Spleen (tissue), 11 donors: ENCODE measurements at regions not wholly inside any gene's neighbourhood (a gene's known extent, or its start where the extent isn't known, plus 50 kb on each side); places are given as distances from the start of the nearest gene placed in this dataset.

ENCODE experiments used
- DNase-seq: peaks from one replicate; pipeline ENCODE4 v3.0.0-alpha.2; 2020
- H3K27ac ChIP-seq, 8 donors: fragments of 200-600 bp; sonication (generic) in 7 of 8; 1 replicate in 4 of 8; 2 replicates in 4 of 8; pipeline versions ENCODE4 v1.5.0 to v1.8.0; 2016 to 2021; ENCODE audit warnings: inconsistent platforms in 4 of 8, mild to moderate bottlenecking in 4 of 8, moderate library complexity in 1 of 8
- H3K27me3 ChIP-seq, 7 donors: fragments of 200-600 bp; sonication (generic) in 6 of 7; replicated peaks in 1 of 7; 1 replicate in 4 of 7; 2 replicates in 3 of 7; pipeline versions ENCODE4 v1.5.0 to v1.8.0; 2016 to 2021; ENCODE audit warnings: inconsistent platforms in 3 of 7, mild to moderate bottlenecking in 1 of 7
- H3K36me3 ChIP-seq, 6 donors: fragments of 200-600 bp; sonication (generic) in 5 of 6; 1 replicate in 4 of 6; 2 replicates in 2 of 6; pipeline versions ENCODE4 v1.5.0 to v1.8.0; 2016 to 2021; ENCODE audit warnings: inconsistent platforms in 2 of 6
- H3K4me1 ChIP-seq, 6 donors: fragments of 200-600 bp; sonication (generic) in 5 of 6; 1 replicate in 3 of 6; 2 replicates in 3 of 6; pipeline versions ENCODE4 v1.5.0 to v1.8.0; 2016 to 2021; ENCODE audit warnings: inconsistent platforms in 3 of 6
- H3K4me3 ChIP-seq, 8 donors: fragments of 200-600 bp; sonication (generic) in 7 of 8; 1 replicate in 4 of 8; 2 replicates in 4 of 8; pipeline versions ENCODE4 v1.5.0 to v1.8.0; 2016 to 2021; ENCODE audit warnings: inconsistent platforms in 4 of 8, mild to moderate bottlenecking in 4 of 8, moderate library complexity in 2 of 8
- H3K9me3 ChIP-seq, 8 donors: fragments of 200-600 bp; sonication (generic) in 7 of 8; 1 replicate in 4 of 8; 2 replicates in 4 of 8; pipeline versions ENCODE4 v1.5.0 to v1.8.0; 2016 to 2021; ENCODE audit warnings: inconsistent platforms in 4 of 8
- POLR2A ChIP-seq, 3 donors: fragments of 450-650 bp; IDR thresholded peaks; one replicate each; pipeline ENCODE4 v1.5.1; 2017; ENCODE audit warnings: antibody characterized with exemption in 3 of 3, mild to moderate bottlenecking in 1 of 3
- POLR2AphosphoS5 ChIP-seq, 3 donors: sonication (generic); formaldehyde crosslinking; IDR thresholded peaks; one replicate each; pipeline ENCODE4 v1.5.1; 2017; ENCODE audit warnings: antibody characterized with exemption in 3 of 3
- WGBS, 5 donors: extraction: QIAGEN DNeasy Blood & Tissue Kit in 3 of 5; methylation state at CpG; one replicate each; pipeline versions ENCODE4 v1.1.5 to v1.1.7; 2013 to 2018; 5-methylcytosine and 5-hydroxymethylcytosine counted together
- intact Hi-C: fragments of 100-400 bp; cut with DNase I; formaldehyde crosslinking; loops from one replicate; pipeline ENCODE4 v1.15.0; 2023; ENCODE audit warnings: low total_unique reads
- TF ChIP-seq, protein P1 (sequence below), 11 experiments: fragments of 200-600 bp in 7 of 11; fragments of 450-650 bp in 4 of 11; sonication (generic) in 4 of 11; IDR thresholded peaks in 8 of 11; conservative IDR thresholded peaks in 3 of 11; 1 replicate in 7 of 11; 2 replicates in 4 of 11; pipeline versions ENCODE4 v1.4.0 to v1.8.0; 2016 to 2021; ENCODE audit warnings: antibody characterized with exemption in 11 of 11, inconsistent platforms in 4 of 11, mild to moderate bottlenecking in 1 of 11
- donor health status: healthy with polysubstance abuse.
- donor health status: DM: no; HTN: no; CAD: no; lungs with moderate emphysema.
- donor health status: DM: no; HTN: no; CAD: no.
- donor health status: Bipolar disorder and iron deficiency.
- donor health status: healthy.
- donor health status: DM: no; HTN: no; CAD: no.
- donor health status: DM: yes; HTN: yes; CAD: no.

- Histone ChIP-seq H3K36me3 (no peaks in the 10 kb centered on the region), H3K27me3 (peaks cover 0 to 67% (median 12%) of the 10 kb centered on the region in 7 donors), H3K9me3 (peaks cover 0 to 20% (median 12%) of the 10 kb centered on the region in 8 donors), H3K4me1 (peaks cover 0 to 7% (median 0%) of the 10 kb centered on the region in 6 donors), H3K27ac (no peak overlapping the region), H3K4me3 (no peak overlapping the region)
- no peak for DNase-seq
- intact Hi-C loops, result no loop called here
- no peak for TF ChIP-seq POLR2AphosphoS5 (IDR thresholded peaks at IDR 0.05)
- 73 to 80% (median 76%) methylated on average over 12 to 18 of the region's 18 CpGs for WGBS, 5 donors
Observed at GRCh38 chr9:135399000-135399649, 80.5 kb upstream of the PPP1R26 start.

DNA sequence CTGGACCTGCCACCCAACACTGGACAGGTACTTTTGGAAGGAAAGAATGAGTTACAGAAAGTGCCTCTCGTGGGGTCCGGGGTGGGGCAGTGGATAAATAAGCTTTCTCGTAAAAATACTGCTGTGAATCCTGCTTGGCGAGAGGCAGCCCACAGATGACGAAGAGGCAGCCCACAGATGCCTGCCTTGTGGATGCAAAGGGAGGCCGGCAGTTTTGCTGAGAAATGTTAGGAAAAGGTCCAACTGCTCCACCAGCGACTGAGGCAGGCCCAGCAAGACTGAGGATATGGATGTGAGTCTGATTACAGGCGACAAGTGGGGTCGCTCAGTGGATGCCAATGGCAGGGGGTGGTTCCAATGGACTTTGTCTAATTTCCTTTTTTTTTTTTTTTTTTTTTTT lies 79.1 kb upstream of the PPP1R26 start:
- Histone ChIP-seq H3K36me3 (no peaks in the 10 kb centered on the region), H3K4me3 (no peak overlapping the region), H3K27ac (no peak overlapping the region), H3K9me3 (peaks cover 0 to 19% (median 12%) of the 10 kb centered on the region in 8 donors), H3K27me3 (peaks cover 0 to 81% (median 12%) of the 10 kb centered on the region in 7 donors), H3K4me1 (no peaks in the 10 kb centered on the region)
- DNase-seq, result no peak
- WGBS, 5 donors, result 69 to 85% (median 78%) methylated on average over 9 of the region's 9 CpGs
- no peak for TF ChIP-seq POLR2A (IDR thresholded peaks at IDR 0.05)
- no peak for TF ChIP-seq POLR2AphosphoS5 (IDR thresholded peaks at IDR 0.05)
- TF ChIP-seq, protein P1, sequence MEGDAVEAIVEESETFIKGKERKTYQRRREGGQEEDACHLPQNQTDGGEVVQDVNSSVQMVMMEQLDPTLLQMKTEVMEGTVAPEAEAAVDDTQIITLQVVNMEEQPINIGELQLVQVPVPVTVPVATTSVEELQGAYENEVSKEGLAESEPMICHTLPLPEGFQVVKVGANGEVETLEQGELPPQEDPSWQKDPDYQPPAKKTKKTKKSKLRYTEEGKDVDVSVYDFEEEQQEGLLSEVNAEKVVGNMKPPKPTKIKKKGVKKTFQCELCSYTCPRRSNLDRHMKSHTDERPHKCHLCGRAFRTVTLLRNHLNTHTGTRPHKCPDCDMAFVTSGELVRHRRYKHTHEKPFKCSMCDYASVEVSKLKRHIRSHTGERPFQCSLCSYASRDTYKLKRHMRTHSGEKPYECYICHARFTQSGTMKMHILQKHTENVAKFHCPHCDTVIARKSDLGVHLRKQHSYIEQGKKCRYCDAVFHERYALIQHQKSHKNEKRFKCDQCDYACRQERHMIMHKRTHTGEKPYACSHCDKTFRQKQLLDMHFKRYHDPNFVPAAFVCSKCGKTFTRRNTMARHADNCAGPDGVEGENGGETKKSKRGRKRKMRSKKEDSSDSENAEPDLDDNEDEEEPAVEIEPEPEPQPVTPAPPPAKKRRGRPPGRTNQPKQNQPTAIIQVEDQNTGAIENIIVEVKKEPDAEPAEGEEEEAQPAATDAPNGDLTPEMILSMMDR (IDR thresholded peaks at IDR 0.05 in 8 of 11, conservative IDR thresholded peaks at IDR 0.05 in 3 of 11), result no peak
- intact Hi-C loops, result no loop called here

DNA sequence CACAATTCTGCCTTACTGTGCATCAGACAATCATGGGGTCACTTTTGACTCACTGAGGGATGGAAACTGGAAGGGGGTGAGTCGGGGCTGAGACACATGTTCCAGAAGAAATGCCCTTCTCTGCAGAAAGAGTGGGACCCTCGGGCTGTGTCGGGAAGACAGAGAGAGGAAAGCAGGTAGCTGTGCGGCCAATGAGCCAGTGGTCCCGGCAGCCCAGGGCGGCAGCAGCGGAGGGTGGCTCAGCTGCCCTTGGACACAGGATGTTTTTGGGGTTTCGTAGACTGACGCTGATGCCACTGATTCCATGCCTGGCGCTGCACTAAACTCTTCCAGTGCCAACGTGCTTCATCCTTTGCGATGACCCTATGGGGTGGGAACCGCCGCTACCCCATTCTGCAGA lies 78.4 kb upstream of the PPP1R26 start:
- H3K4me1 ChIP-seq, result no peaks in the 10 kb centered on the region

GRCh38 chr9:135402048-135402738 lies 77.4 kb upstream of the PPP1R26 start:
- intact Hi-C loops, result no loop called here
- Histone ChIP-seq H3K9me3 (peaks cover 0 to 2% (median 0%) of the 10 kb centered on the region in 8 donors), H3K4me1 (no peaks in the 10 kb centered on the region), H3K4me3 (no peak overlapping the region), H3K27me3 (peaks cover 0 to 82% (median 12%) of the 10 kb centered on the region in 7 donors), H3K27ac (no peak overlapping the region), H3K36me3 (no peaks in the 10 kb centered on the region)
- no peak for DNase-seq
- 79 to 85% (median 81%) methylated on average over 12 to 18 of the region's 18 CpGs for WGBS, 5 donors
- TF ChIP-seq POLR2AphosphoS5 (IDR thresholded peaks at IDR 0.05) (no peak), POLR2A (IDR thresholded peaks at IDR 0.05) (no peak)
- TF ChIP-seq, protein P1 (IDR thresholded peaks at IDR 0.05 in 8 of 11, conservative IDR thresholded peaks at IDR 0.05 in 3 of 11), result no peak

More for the DNA sequence above, 78.4 kb upstream of the PPP1R26 start:
- Histone ChIP-seq H3K4me3 (no peak overlapping the region), H3K27me3 (peaks cover 0 to 88% (median 12%) of the 10 kb centered on the region in 7 donors), H3K27ac (no peak overlapping the region), H3K9me3 (peaks cover 0 to 12% (median 7%) of the 10 kb centered on the region in 8 donors), H3K36me3 (no peaks in the 10 kb centered on the region)
- no peak for DNase-seq
- WGBS, 5 donors, result 85 to 93% (median 86%) methylated on average over 10 to 14 of the region's 14 CpGs
- intact Hi-C loops, result no loop called here
- TF ChIP-seq POLR2A (IDR thresholded peaks at IDR 0.05), result no peak
- TF ChIP-seq POLR2AphosphoS5 (IDR thresholded peaks at IDR 0.05), result no peak
- TF ChIP-seq, protein P1 (IDR thresholded peaks at IDR 0.05 in 8 of 11, conservative IDR thresholded peaks at IDR 0.05 in 3 of 11), result no peak
